MM.1S (cell line): ENCODE measurements at regions not wholly inside any gene's neighbourhood (a gene's known extent, or its start where the extent isn't known, plus 50 kb on each side); places are given as distances from the start of the nearest gene placed in this dataset.

Experiments
- DNase-seq: peaks from one replicate; pipeline ENCODE4 v3.0.0-alpha.2; 2015
- H2AFZ ChIP-seq: fragments of 300-600 bp; sonication (generic); 2 replicates; pipeline ENCODE4 v1.6.0; 2016; ENCODE audit warnings: antibody characterized with exemption, low read length
- H3F3A ChIP-seq: fragments of 300-600 bp; sonication (generic); 2 replicates; pipeline ENCODE4 v1.6.1; 2016; ENCODE audit warnings: mild to moderate bottlenecking, antibody characterized with exemption, low read length, moderate library complexity, mixed read lengths; ENCODE audit not compliant: insufficient read depth
- H3K27ac ChIP-seq: fragments of 300-600 bp; sonication (generic); 2 replicates; pipeline ENCODE4 v1.5.1; 2016; ENCODE audit warnings: mild to moderate bottlenecking, low read length
- H3K27me3 ChIP-seq: fragments of 300-600 bp; sonication (generic); replicated peaks from 2 replicates; pipeline ENCODE4 v1.6.0; 2016; ENCODE audit warnings: low read length; ENCODE audit not compliant: insufficient read depth
- H3K36me3 ChIP-seq: fragments of 300-600 bp; sonication (generic); replicated peaks from 2 replicates; pipeline ENCODE4 v1.6.1; 2016; ENCODE audit warnings: mild to moderate bottlenecking, low read length, mixed read lengths; ENCODE audit not compliant: insufficient read depth
- H3K4me1 ChIP-seq: fragments of 300-600 bp; sonication (generic); 2 replicates; pipeline ENCODE4 v1.6.1; 2016; ENCODE audit warnings: low read length, mixed read lengths
- H3K4me2 ChIP-seq: fragments of 300-600 bp; sonication (generic); 2 replicates; pipeline ENCODE4 v1.6.0; 2016; ENCODE audit warnings: low read depth, low read length
- H3K4me3 ChIP-seq: fragments of 300-600 bp; sonication (generic); 2 replicates; pipeline ENCODE4 v1.5.1; 2016; ENCODE audit warnings: low read length, mixed read lengths
- H3K79me2 ChIP-seq: fragments of 300-600 bp; sonication (generic); 2 replicates; pipeline ENCODE4 v1.6.1; 2016; ENCODE audit warnings: mixed run types, low read length, mixed read lengths
- H3K9ac ChIP-seq: fragments of 300-600 bp; sonication (generic); 2 replicates; pipeline ENCODE4 v1.6.1; 2016; ENCODE audit warnings: low read length, mixed read lengths
- H3K9me2 ChIP-seq: fragments of 300-600 bp; sonication (generic); replicated peaks from 2 replicates; pipeline ENCODE4 v1.6.1; 2016; ENCODE audit warnings: mild to moderate bottlenecking, low read length, mixed read lengths; ENCODE audit not compliant: insufficient read depth
- H3K9me3 ChIP-seq: fragments of 300-600 bp; sonication (generic); replicated peaks from 2 replicates; pipeline ENCODE4 v1.6.1; 2016; ENCODE audit warnings: mild to moderate bottlenecking, low read length, mixed read lengths; ENCODE audit not compliant: insufficient read depth
- H4K20me1 ChIP-seq: fragments of 300-600 bp; sonication (generic); 2 replicates; pipeline ENCODE4 v1.6.1; 2016; ENCODE audit warnings: mild to moderate bottlenecking, low read length, moderate library complexity, mixed read lengths; ENCODE audit not compliant: insufficient read depth
- EZH2 ChIP-seq: fragments of 300-600 bp; sonication (generic); optimal IDR thresholded peaks from 2 replicates; pipeline ENCODE3; 2017; ENCODE audit warnings: low read depth, mild to moderate bottlenecking, antibody characterized with exemption, low read length, mixed read lengths
- EZH2phosphoT487 ChIP-seq: fragments of 300-600 bp; sonication (generic); IDR thresholded peaks from 2 replicates; pipeline ENCODE4 v1.6.1; 2018; ENCODE audit warnings: antibody characterized with exemption, low read length
- TF ChIP-seq, protein P1 (sequence below): fragments of 300-600 bp; sonication (generic); IDR thresholded peaks from 2 replicates; pipeline ENCODE4 v1.5.1; 2016; ENCODE audit warnings: antibody characterized with exemption, low read length, mixed read lengths

DNA sequence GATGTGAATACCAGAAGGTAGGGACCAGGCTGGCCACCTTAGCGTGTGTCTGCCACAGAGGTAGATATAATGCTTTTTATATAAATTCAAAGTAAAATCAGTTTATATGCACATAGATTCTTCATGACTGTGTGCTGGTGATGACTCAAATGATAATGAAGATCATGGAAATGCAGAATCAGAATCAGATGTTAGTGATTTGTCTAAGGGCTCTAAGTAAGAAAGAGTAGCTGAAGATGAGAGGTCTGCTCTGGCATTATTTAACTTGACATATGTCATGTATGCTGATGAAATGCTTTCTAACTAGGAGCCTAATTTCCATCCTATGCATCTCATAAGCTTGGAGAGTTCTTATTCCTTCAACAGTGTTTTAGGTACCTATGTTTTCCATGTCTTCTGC is 50.3 kb upstream of the DPH6 start:
- Histone ChIP-seq H3K9ac (no peak overlapping the region), H3K4me1 (no peaks in the 10 kb centered on the region), H3K9me3 (no peaks in the 10 kb centered on the region), H3K36me3 (no peaks in the 10 kb centered on the region), H3K27ac (no peak overlapping the region), H3K79me2 (no peaks in the 10 kb centered on the region), H4K20me1 (no peaks in the 10 kb centered on the region), H3K27me3 (no peaks in the 10 kb centered on the region), H3K4me2 (no peak overlapping the region), H3F3A (no peaks in the 10 kb centered on the region), H2AFZ (no peak overlapping the region), H3K4me3 (no peak overlapping the region), H3K9me2 (no peaks in the 10 kb centered on the region)
- DNase-seq = no peak
- TF ChIP-seq, protein P1, sequence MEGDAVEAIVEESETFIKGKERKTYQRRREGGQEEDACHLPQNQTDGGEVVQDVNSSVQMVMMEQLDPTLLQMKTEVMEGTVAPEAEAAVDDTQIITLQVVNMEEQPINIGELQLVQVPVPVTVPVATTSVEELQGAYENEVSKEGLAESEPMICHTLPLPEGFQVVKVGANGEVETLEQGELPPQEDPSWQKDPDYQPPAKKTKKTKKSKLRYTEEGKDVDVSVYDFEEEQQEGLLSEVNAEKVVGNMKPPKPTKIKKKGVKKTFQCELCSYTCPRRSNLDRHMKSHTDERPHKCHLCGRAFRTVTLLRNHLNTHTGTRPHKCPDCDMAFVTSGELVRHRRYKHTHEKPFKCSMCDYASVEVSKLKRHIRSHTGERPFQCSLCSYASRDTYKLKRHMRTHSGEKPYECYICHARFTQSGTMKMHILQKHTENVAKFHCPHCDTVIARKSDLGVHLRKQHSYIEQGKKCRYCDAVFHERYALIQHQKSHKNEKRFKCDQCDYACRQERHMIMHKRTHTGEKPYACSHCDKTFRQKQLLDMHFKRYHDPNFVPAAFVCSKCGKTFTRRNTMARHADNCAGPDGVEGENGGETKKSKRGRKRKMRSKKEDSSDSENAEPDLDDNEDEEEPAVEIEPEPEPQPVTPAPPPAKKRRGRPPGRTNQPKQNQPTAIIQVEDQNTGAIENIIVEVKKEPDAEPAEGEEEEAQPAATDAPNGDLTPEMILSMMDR = no peak
- TF ChIP-seq EZH2 = no peak
- no peak for TF ChIP-seq EZH2phosphoT487

DNA sequence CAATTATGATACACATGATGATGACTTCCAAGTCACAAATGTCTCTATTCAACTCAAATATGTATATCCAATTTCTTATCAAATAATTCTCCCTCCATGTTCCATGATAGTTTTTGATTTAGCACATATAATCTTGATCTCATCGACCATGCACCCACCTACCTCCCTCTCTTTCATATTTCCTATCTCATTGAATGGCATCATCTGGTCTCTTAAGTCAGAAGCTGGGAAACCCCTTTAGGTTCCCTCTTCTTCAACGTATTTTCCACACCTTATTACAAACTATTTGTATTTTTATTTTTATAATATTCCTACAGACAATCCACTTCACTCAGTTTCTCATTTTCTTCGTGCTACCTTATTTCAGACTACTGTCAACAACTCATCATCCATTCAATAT is 56.9 kb upstream of the DPH6 start:
- no peak overlapping the region for H3K4me3 ChIP-seq
- no peaks in the 10 kb centered on the region for H3K9me2 ChIP-seq
- DNase-seq = no peak
- no peak overlapping the region for H3K9ac ChIP-seq
- H3K36me3 ChIP-seq = no peaks in the 10 kb centered on the region
- H3K4me1 ChIP-seq = no peaks in the 10 kb centered on the region
- H3F3A ChIP-seq = no peaks in the 10 kb centered on the region
- H4K20me1 ChIP-seq = no peaks in the 10 kb centered on the region
- H2AFZ ChIP-seq = no peak overlapping the region
- no peak overlapping the region for H3K4me2 ChIP-seq
- H3K9me3 ChIP-seq = no peaks in the 10 kb centered on the region
- no peak for TF ChIP-seq EZH2
- no peak for TF ChIP-seq EZH2phosphoT487
- TF ChIP-seq, protein P1 = no peak
- H3K79me2 ChIP-seq = no peaks in the 10 kb centered on the region
- no peaks in the 10 kb centered on the region for H3K27me3 ChIP-seq
- no peak overlapping the region for H3K27ac ChIP-seq

DNA sequence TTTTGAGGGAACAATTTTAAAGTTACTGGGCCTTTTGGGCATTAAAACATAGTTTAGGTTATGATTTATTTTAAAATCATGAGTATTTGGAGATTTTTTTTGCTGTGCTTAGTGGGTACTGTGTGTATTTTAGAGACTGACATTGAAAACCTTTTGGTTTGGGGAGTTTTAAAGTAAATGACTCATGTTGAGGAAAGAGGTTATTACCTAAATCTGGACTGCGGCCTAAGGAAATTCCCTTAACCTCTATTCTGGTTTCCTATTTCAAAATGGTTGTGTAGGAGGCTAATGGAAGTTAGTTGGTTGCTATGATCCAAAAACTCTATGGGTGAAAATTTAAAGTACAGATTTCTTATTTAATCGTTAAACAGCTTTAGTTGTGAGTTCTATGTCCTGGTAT is 57.3 kb upstream of the DPH6 start:
- Histone ChIP-seq H3K4me1 (no peaks in the 10 kb centered on the region), H2AFZ (no peak overlapping the region), H3K9ac (no peak overlapping the region), H3K27ac (no peak overlapping the region), H3K4me2 (no peak overlapping the region), H3F3A (no peaks in the 10 kb centered on the region), H3K9me2 (no peaks in the 10 kb centered on the region), H3K9me3 (no peaks in the 10 kb centered on the region), H4K20me1 (no peaks in the 10 kb centered on the region), H3K36me3 (no peaks in the 10 kb centered on the region), H3K79me2 (no peaks in the 10 kb centered on the region), H3K4me3 (no peak overlapping the region), H3K27me3 (no peaks in the 10 kb centered on the region)
- DNase-seq = no peak
- no peak for TF ChIP-seq EZH2
- TF ChIP-seq, protein P1 = no peak
- TF ChIP-seq EZH2phosphoT487 = no peak

DNA sequence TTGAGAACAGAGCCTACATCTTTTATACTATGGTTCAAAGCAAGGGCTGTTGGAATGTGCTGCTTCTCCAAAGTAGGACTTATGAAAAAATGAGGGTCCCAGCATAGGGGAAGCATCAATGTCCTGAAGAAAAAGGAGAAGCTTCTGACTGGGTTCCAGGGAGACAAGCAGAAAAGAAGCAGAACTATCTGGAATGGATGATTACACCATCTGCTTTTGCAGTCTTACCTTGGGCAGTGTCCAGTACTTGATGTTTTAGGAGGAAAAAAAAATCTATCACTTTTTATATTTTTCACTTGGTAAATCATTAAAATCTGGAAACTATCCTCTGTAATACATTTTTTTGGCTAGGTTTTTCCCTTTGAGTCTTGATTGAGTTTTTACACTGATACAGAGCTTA is 57.9 kb upstream of the DPH6 start:
- no peak overlapping the region for H2AFZ ChIP-seq
- H3K27ac ChIP-seq = no peak overlapping the region

More for the DNA sequence above, 57.9 kb upstream of the DPH6 start:
- DNase-seq = no peak
- TF ChIP-seq, protein P1 = no peak
- no peak for TF ChIP-seq EZH2phosphoT487
- no peak for TF ChIP-seq EZH2
- Histone ChIP-seq H3K9me3 (no peaks in the 10 kb centered on the region), H3K27me3 (no peaks in the 10 kb centered on the region), H3K9me2 (no peaks in the 10 kb centered on the region), H3K4me3 (no peak overlapping the region), H3K9ac (no peak overlapping the region), H3F3A (no peaks in the 10 kb centered on the region), H4K20me1 (no peaks in the 10 kb centered on the region), H3K4me2 (no peak overlapping the region), H3K4me1 (no peaks in the 10 kb centered on the region), H3K79me2 (no peaks in the 10 kb centered on the region), H3K36me3 (no peaks in the 10 kb centered on the region)
